ENCODE measurements at regions not wholly inside any gene's neighbourhood (a gene's known extent, or its start where the extent isn't known, plus 50 kb on each side); places are given as distances from the start of the nearest gene placed in this dataset.
"Not testable (repeated sequence)": the region's sequence is repeated elsewhere in the genome, so short reads cannot be mapped to it uniquely, and the experiment has no call there.

- DNase-seq, result no peak
Measured at GRCh38 chr11:24225501-24225900, 271.4 kb upstream of the LUZP2 start.

- no peak for DNase-seq
Measured at GRCh38 chr11:24226606-24227005, 270.2 kb upstream of the LUZP2 start.

GRCh38 chr11:24233041-24233440 lies 263.8 kb upstream of the LUZP2 start:
- DNase-seq, result no peak

GRCh38 chr11:24234822-24235508 lies 261.9 kb upstream of the LUZP2 start:
- peak in 1 of 2 experiments; percentile 8 for DNase-seq

GRCh38 chr11:24238771-24239645 lies 257.8 kb upstream of the LUZP2 start:
- DNase-seq, result no peak

- no peak for DNase-seq
Measured at GRCh38 chr11:24239930-24240329, 256.9 kb upstream of the LUZP2 start.

GRCh38 chr11:24240496-24241175 lies 256.2 kb upstream of the LUZP2 start:
- no peak for DNase-seq

GRCh38 chr11:24246715-24247114 lies 250.1 kb upstream of the LUZP2 start:
- no peak for DNase-seq

- no peak for DNase-seq
Measured at GRCh38 chr11:24247846-24248245, 249.0 kb upstream of the LUZP2 start.

- no peak for DNase-seq
Measured at GRCh38 chr11:24249921-24250320, 246.9 kb upstream of the LUZP2 start.

- no peak for DNase-seq
Measured at GRCh38 chr11:24253237-24253760, 243.6 kb upstream of the LUZP2 start.

GRCh38 chr11:24264868-24265267 lies 232.0 kb upstream of the LUZP2 start:
- no peak for DNase-seq

GRCh38 chr11:24267014-24267413 lies 229.8 kb upstream of the LUZP2 start:
- no peak for DNase-seq

- DNase-seq, result no peak
Measured at GRCh38 chr11:24271798-24272197, 225.1 kb upstream of the LUZP2 start.

GRCh38 chr11:24274214-24274781 lies 222.6 kb upstream of the LUZP2 start:
- DNase-seq, result not testable (repeated sequence)

- no peak for DNase-seq
Measured at GRCh38 chr11:24286238-24286637, 210.6 kb upstream of the LUZP2 start.

GRCh38 chr11:24289301-24289700 lies 207.6 kb upstream of the LUZP2 start:
- DNase-seq, result no peak

- DNase-seq, result no peak
Measured at GRCh38 chr11:24293964-24294363, 202.9 kb upstream of the LUZP2 start.

GRCh38 chr11:24295360-24295759 lies 201.5 kb upstream of the LUZP2 start:
- no peak for DNase-seq

- DNase-seq, result no peak
Measured at GRCh38 chr11:24297461-24297860, 199.4 kb upstream of the LUZP2 start.

GRCh38 chr11:24298146-24298545 lies 198.7 kb upstream of the LUZP2 start:
- DNase-seq, result no peak

GRCh38 chr11:24311974-24312373 lies 184.9 kb upstream of the LUZP2 start:
- no peak for DNase-seq

Data from NCI-H526 (cell line).